ENCODE measurements at regions not wholly inside any gene's neighbourhood (a gene's known extent, or its start where the extent isn't known, plus 50 kb on each side); places are given as distances from the start of the nearest gene placed in this dataset.

DNA sequence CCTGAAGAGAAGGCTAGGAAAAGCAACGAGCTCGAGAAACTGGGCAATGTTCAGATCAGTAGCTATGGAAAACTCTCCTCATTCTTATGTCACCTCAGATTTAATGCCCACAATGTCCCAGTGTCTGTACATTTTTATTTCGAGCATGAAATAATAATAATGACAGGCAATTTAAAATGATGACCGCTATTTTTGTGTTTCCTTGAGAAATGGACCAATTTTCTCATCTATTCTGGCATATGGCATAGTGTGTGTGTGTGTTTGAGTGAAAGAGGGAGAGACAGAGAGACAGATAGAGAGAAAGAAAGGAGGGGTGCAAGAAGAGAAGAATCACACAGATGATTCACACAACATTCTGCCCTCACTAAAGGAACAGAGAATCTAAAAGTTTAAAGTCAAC lies 119.1 kb upstream of the C1orf21 start:
- Histone ChIP-seq H3K4me3 (no peak overlapping the region), H3K9me3 (no peaks in the 10 kb centered on the region), H3K27me3 (no peaks in the 10 kb centered on the region), H3K36me3 (no peaks in the 10 kb centered on the region), H3K4me1 (no peaks in the 10 kb centered on the region), H3K27ac (no peak overlapping the region)
- WGBS (ENCODE audit: insufficient coverage, low coverage, low lambda C conversion rate, missing lambda C conversion rate) = 43% methylated on average over 4 of the region's 4 CpGs
- DNase-seq = no peak
- TF ChIP-seq, protein P1, sequence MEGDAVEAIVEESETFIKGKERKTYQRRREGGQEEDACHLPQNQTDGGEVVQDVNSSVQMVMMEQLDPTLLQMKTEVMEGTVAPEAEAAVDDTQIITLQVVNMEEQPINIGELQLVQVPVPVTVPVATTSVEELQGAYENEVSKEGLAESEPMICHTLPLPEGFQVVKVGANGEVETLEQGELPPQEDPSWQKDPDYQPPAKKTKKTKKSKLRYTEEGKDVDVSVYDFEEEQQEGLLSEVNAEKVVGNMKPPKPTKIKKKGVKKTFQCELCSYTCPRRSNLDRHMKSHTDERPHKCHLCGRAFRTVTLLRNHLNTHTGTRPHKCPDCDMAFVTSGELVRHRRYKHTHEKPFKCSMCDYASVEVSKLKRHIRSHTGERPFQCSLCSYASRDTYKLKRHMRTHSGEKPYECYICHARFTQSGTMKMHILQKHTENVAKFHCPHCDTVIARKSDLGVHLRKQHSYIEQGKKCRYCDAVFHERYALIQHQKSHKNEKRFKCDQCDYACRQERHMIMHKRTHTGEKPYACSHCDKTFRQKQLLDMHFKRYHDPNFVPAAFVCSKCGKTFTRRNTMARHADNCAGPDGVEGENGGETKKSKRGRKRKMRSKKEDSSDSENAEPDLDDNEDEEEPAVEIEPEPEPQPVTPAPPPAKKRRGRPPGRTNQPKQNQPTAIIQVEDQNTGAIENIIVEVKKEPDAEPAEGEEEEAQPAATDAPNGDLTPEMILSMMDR (IDR thresholded peaks at IDR 0.05) = no peak
- TF ChIP-seq POLR2A (IDR thresholded peaks at IDR 0.05) = no peak
- ATAC-seq = no peak
- intact Hi-C loops (cut with DNase I) = no loop called here

DNA sequence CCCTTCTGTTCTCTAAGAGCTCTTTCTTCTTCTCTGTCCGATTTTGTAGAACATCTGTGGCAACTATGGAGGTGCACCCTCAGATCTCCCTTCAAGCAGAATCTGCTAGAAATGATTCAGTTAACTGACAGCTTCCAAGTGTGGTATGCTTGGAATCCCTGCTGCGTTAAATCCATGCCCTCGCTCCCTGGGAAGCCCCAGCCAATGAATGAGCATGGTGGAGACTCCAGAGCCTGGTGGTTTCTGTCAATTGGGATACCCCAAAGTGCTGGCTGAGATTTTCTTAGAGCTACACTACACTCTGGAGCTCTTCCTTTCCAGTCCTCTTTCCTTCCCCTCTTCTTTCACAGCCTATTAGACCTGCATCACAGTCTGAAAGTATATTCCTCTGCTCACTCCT lies 116.3 kb upstream of the C1orf21 start:
- DNase-seq (no peak), ATAC-seq (no peak)
- TF ChIP-seq, protein P1 (IDR thresholded peaks at IDR 0.05) = no peak
- no peak for TF ChIP-seq POLR2A (IDR thresholded peaks at IDR 0.05)
- Histone ChIP-seq H3K36me3 (no peaks in the 10 kb centered on the region), H3K9me3 (no peaks in the 10 kb centered on the region), H3K27me3 (peaks cover 0 to 3% of the 10 kb centered on the region in 2 donors), H3K4me3 (no peak overlapping the region), H3K27ac (no peak overlapping the region), H3K4me1 (no peaks in the 10 kb centered on the region)
- WGBS (ENCODE audit: insufficient coverage, low coverage, low lambda C conversion rate, missing lambda C conversion rate) = 20% methylated on average over 2 of the region's 3 CpGs
- intact Hi-C loops (cut with DNase I) = no loop called here

DNA sequence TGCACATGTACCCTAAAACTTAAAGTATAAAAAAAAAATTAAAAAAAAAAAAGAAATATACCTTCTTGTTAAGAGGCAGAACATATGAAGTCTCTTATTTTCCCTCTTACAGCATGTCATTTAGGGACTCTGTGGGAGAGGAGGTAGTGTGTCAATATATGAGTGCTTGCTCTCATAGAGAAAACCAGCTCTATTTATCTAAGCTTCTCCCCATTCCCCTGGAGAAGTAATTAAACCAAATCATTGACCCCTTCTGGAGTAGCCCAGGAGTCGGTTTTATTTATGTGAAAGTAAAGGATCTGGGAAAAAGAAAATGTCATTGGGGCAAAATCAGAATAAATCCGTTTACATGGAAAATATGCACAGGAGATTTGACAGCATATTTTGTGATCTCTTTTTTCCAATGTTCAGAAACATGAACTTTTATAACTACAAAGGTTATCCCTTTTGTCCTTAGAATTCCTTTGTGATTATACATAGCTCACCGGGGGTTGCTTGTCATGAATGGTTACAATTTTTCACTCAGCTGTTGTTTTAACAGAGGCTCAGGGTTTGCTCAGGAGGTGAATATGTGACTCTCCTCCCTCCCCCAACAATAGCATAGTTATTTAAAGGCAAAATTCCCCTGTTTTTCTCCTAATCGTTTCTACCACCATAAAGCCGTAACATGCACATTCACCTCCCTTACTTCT lies 114.5 kb upstream of the C1orf21 start:
- ATAC-seq (no peak), DNase-seq (no peak)
- H3K4me1 ChIP-seq = no peaks in the 10 kb centered on the region
- no peak overlapping the region for H3K27ac ChIP-seq
- H3K36me3 ChIP-seq = no peaks in the 10 kb centered on the region
- peaks cover 0 to 3% of the 10 kb centered on the region in 2 donors for H3K27me3 ChIP-seq
- no peaks in the 10 kb centered on the region for H3K9me3 ChIP-seq
- intact Hi-C loops (cut with DNase I) = no loop called here
- WGBS (ENCODE audit: insufficient coverage, low coverage, low lambda C conversion rate, missing lambda C conversion rate) = 32% methylated on average over 5 of the region's 5 CpGs
- no peak overlapping the region for H3K4me3 ChIP-seq
- no peak for TF ChIP-seq POLR2A (IDR thresholded peaks at IDR 0.05)
- TF ChIP-seq, protein P1 (IDR thresholded peaks at IDR 0.05) = no peak

DNA sequence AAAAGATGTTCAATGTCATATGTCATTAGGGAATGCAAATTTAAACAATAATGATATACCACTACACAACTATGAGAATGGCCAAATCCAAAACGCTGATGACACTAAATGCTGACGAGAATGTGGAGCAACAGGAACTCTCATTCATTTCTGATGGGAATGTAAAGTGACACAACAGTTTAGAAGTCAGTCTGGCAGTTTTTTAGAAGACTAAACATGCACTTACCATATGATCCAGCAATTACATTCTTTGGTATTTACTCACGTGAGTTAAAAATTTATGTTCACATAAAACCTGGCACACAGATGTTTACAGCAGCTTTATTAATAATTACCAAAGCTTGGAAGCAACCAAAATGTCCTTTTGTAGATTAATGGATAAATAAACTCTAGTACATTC lies 110.4 kb upstream of the C1orf21 start:
- intact Hi-C loops (cut with DNase I) = no loop called here
- Histone ChIP-seq H3K36me3 (no peaks in the 10 kb centered on the region), H3K27me3 (peaks cover 0 to 3% of the 10 kb centered on the region in 2 donors), H3K9me3 (no peaks in the 10 kb centered on the region), H3K27ac (no peak overlapping the region), H3K4me1 (no peaks in the 10 kb centered on the region), H3K4me3 (no peak overlapping the region)
- DNase-seq = no peak
- TF ChIP-seq, protein P1 (IDR thresholded peaks at IDR 0.05) = no peak
- no peak for TF ChIP-seq POLR2A (IDR thresholded peaks at IDR 0.05)
- ATAC-seq = no peak
- WGBS (ENCODE audit: insufficient coverage, low coverage, low lambda C conversion rate, missing lambda C conversion rate) = 51% methylated on average over 3 of the region's 3 CpGs

Data from right lobe of liver (tissue), 6 donors.